GM21360 (cell line): ENCODE measurements at regions not wholly inside any gene's neighbourhood (a gene's known extent, or its start where the extent isn't known, plus 50 kb on each side); places are given as distances from the start of the nearest gene placed in this dataset.

Experiments
- ATAC-seq: cut with Tn5 transposase; IDR thresholded peaks from one replicate; pipeline ENCODE4 v1.9.1; 2021; ENCODE audit warnings: mild to moderate bottlenecking, moderate library complexity; ENCODE audit not compliant: unreplicated experiment

GRCh38 chr6:98783578-98783977, 50.8 kb upstream of the POU3F2 start:
- ATAC-seq = no peak
